GM21717 (cell line): ENCODE measurements at regions not wholly inside any gene's neighbourhood (a gene's known extent, or its start where the extent isn't known, plus 50 kb on each side); places are given as distances from the start of the nearest gene placed in this dataset.

Source experiments
- ATAC-seq: cut with Tn5 transposase; IDR thresholded peaks from one replicate; pipeline ENCODE4 v1.9.1; 2021; ENCODE audit warnings: mild to moderate bottlenecking, moderate library complexity; ENCODE audit not compliant: unreplicated experiment

GRCh38 chr15:62844564-62845240 lies 197.8 kb upstream of the TPM1 start:
- ATAC-seq = no peak

- ATAC-seq = no peak
Measured at GRCh38 chr15:62845241-62846126, 197.1 kb upstream of the TPM1 start.

- no peak for ATAC-seq
Measured at GRCh38 chr15:62846131-62846804, 196.3 kb upstream of the TPM1 start.

- ATAC-seq = no peak
Measured at GRCh38 chr15:62846805-62847495, 195.6 kb upstream of the TPM1 start.

GRCh38 chr15:62847900-62848489 lies 194.6 kb upstream of the TPM1 start:
- ATAC-seq = no peak

GRCh38 chr15:62848632-62849050 lies 193.9 kb upstream of the TPM1 start:
- no peak for ATAC-seq

GRCh38 chr15:62849316-62850106 lies 193.0 kb upstream of the TPM1 start:
- ATAC-seq = no peak

GRCh38 chr15:62850318-62850717 lies 192.2 kb upstream of the TPM1 start:
- no peak for ATAC-seq

GRCh38 chr15:62850791-62851291 lies 191.7 kb upstream of the TPM1 start:
- ATAC-seq = no peak

- no peak for ATAC-seq
Measured at GRCh38 chr15:62853114-62853840, 189.3 kb upstream of the TPM1 start.

- ATAC-seq = no peak
Measured at GRCh38 chr15:62853841-62854225, 188.7 kb upstream of the TPM1 start.

GRCh38 chr15:62854420-62855084 lies 188.0 kb upstream of the TPM1 start:
- no peak for ATAC-seq

GRCh38 chr15:62855085-62855476 lies 187.5 kb upstream of the TPM1 start:
- ATAC-seq = no peak

GRCh38 chr15:62856466-62857246 lies 185.9 kb upstream of the TPM1 start:
- ATAC-seq = no peak

GRCh38 chr15:62857411-62857853 lies 185.1 kb upstream of the TPM1 start:
- ATAC-seq = no peak

GRCh38 chr15:62858343-62858742 lies 184.2 kb upstream of the TPM1 start:
- ATAC-seq = no peak

- ATAC-seq = no peak
Measured at GRCh38 chr15:62862717-62863116, 179.8 kb upstream of the TPM1 start.

- no peak for ATAC-seq
Measured at GRCh38 chr15:62866366-62866765, 176.2 kb upstream of the TPM1 start.
